IMR-90 (cell line): ENCODE measurements at regions not wholly inside any gene's neighbourhood (a gene's known extent, or its start where the extent isn't known, plus 50 kb on each side); places are given as distances from the start of the nearest gene placed in this dataset.
A peak's percentile ranks its signal among the peaks of the same experiment; 100 is the strongest.

Source experiments
- ATAC-seq: fragments of 200-7000 bp; cut with Tn5 transposase; 2 replicates; pipeline ENCODE4 v1.9.1; 2020; ENCODE audit warnings: low read depth, mild to moderate bottlenecking, moderate library complexity
- BruUV-seq: library from RNA; stranded (reverse); fragments of 400-500 nt; replicated peaks from 2 replicates; lab custom pipeline; 2021; lab: Mats Ljungman, UMichigan
- CTCF ChIA-PET: fragments of 300-600 bp; formaldehyde crosslinking; extraction: SDS; loops from one replicate; lab custom pipeline; 2021; ENCODE audit warnings: antibody characterized with exemption; lab: Yijun Ruan, JAX
- POLR2A ChIA-PET: fragments of 300-600 bp; sonication (Branson Sonifier 250); formaldehyde crosslinking; loops from one replicate; lab custom pipeline; 2022; ENCODE audit warnings: antibody characterized with exemption; ENCODE audit not compliant: unreplicated experiment; lab: Charles Lee
- DNase-seq: peaks from one replicate; pipeline ENCODE4 v3.0.0; 2013
- H2AFZ ChIP-seq: replicated peaks from 2 replicates; pipeline ENCODE3; 2013; ENCODE audit warnings: low read length, mild to moderate bottlenecking; ENCODE audit not compliant: poor library complexity
- H2AK5ac ChIP-seq: 2 replicates; pipeline ENCODE4 v1.6.1; 2013; ENCODE audit warnings: low read depth, low read length, inconsistent platforms
- H2AK9ac ChIP-seq: replicated peaks from 2 replicates; pipeline ENCODE3; 2013; ENCODE audit warnings: mild to moderate bottlenecking, low read depth, low read length, moderate library complexity; ENCODE audit not compliant: poor library complexity
- H2BK120ac ChIP-seq: 2 replicates; pipeline ENCODE4 v1.6.1; 2013; ENCODE audit warnings: low read depth, low read length, inconsistent platforms
- H2BK15ac ChIP-seq: 3 replicates; pipeline ENCODE4 v1.6.1; 2013; ENCODE audit warnings: low read depth, low read length, inconsistent platforms
- H2BK20ac ChIP-seq: 2 replicates; pipeline ENCODE4 v1.6.1; 2013; ENCODE audit warnings: low read depth, mild to moderate bottlenecking, inconsistent platforms, low read length, moderate library complexity
- H2BK5ac ChIP-seq: 2 replicates; pipeline ENCODE4 v1.6.1; 2013; ENCODE audit warnings: mild to moderate bottlenecking, low read depth, low read length, inconsistent platforms; ENCODE audit not compliant: poor library complexity, severe bottlenecking
- H3K14ac ChIP-seq: replicated peaks from 2 replicates; pipeline ENCODE4 v1.6.1; 2013; ENCODE audit warnings: low read depth, low read length, inconsistent platforms
- H3K18ac ChIP-seq: 2 replicates; pipeline ENCODE4 v1.6.1; 2013; ENCODE audit warnings: low read depth, low read length, control low read depth
- H3K23ac ChIP-seq: 2 replicates; pipeline ENCODE4 v1.6.1; 2013; ENCODE audit warnings: low read depth, low read length, inconsistent platforms
- H3K27ac ChIP-seq: 2 replicates; pipeline ENCODE4 v1.5.1; 2013; ENCODE audit warnings: mild to moderate bottlenecking, control low read depth, low read length; ENCODE audit not compliant: insufficient read depth
- H3K27me3 ChIP-seq: 2 replicates; pipeline ENCODE4 v1.6.1; 2013; ENCODE audit warnings: low read length; ENCODE audit not compliant: control insufficient read depth, insufficient read depth
- H3K36me3 ChIP-seq: 2 replicates; pipeline ENCODE4 v1.6.1; 2013; ENCODE audit warnings: low read length, mixed read lengths; ENCODE audit not compliant: control insufficient read depth, insufficient read depth
- H3K4ac ChIP-seq: 2 replicates; pipeline ENCODE4 v1.6.1; 2013; ENCODE audit warnings: low read depth, low read length, inconsistent platforms
- H3K4me1 ChIP-seq: 2 replicates; pipeline ENCODE4 v1.6.1; 2013; ENCODE audit warnings: low read length, mixed read lengths; ENCODE audit not compliant: control insufficient read depth, insufficient read depth
- H3K4me2 ChIP-seq: 2 replicates; pipeline ENCODE4 v1.6.1; 2013; ENCODE audit warnings: low read depth, mild to moderate bottlenecking, control low read depth, low read length, moderate library complexity
- H3K4me3 ChIP-seq: 2 replicates; pipeline ENCODE4 v1.5.1; 2013; ENCODE audit warnings: low read depth, mild to moderate bottlenecking, control low read depth, low read length, moderate library complexity; ENCODE audit not compliant: insufficient read depth
- H3K56ac ChIP-seq: 2 replicates; pipeline ENCODE4 v1.6.1; 2013; ENCODE audit warnings: low read length, inconsistent platforms; ENCODE audit not compliant: insufficient read depth; ENCODE audit errors: extremely low read depth
- H3K79me1 ChIP-seq, 2 experiments: 2 replicates each; pipeline ENCODE4 v1.6.1; 2013; ENCODE audit warnings: low read length in 2 of 2, inconsistent platforms in 1 of 2, low read depth in 1 of 2
- H3K9ac ChIP-seq: 2 replicates; pipeline ENCODE4 v1.6.1; 2013; ENCODE audit warnings: low read depth, low read length, control low read depth
- H3K9me1 ChIP-seq: 2 replicates; pipeline ENCODE4 v1.6.1; 2013; ENCODE audit warnings: low read length, inconsistent platforms; ENCODE audit not compliant: insufficient read depth
- H3K9me3 ChIP-seq: 2 replicates; pipeline ENCODE4 v1.6.1; 2013; ENCODE audit warnings: low read length; ENCODE audit not compliant: control insufficient read depth, insufficient read depth
- H4K20me1 ChIP-seq: 2 replicates; pipeline ENCODE4 v1.6.1; 2013; ENCODE audit warnings: low read length, inconsistent platforms; ENCODE audit not compliant: insufficient read depth
- H4K5ac ChIP-seq: 2 replicates; pipeline ENCODE4 v1.6.1; 2013; ENCODE audit warnings: mild to moderate bottlenecking, low read depth, low read length, control low read depth
- H4K8ac ChIP-seq, 2 experiments: 2 replicates each; pipeline ENCODE4 v1.6.1; 2013; ENCODE audit warnings: low read depth in 2 of 2, low read length in 2 of 2, control low read depth in 1 of 2, inconsistent platforms in 1 of 2
- H4K91ac ChIP-seq: 2 replicates; pipeline ENCODE4 v1.6.1; 2013; ENCODE audit warnings: low read depth, low read length, inconsistent platforms; ENCODE audit not compliant: insufficient read depth
- CTCF ChIP-seq: conservative IDR thresholded peaks from 2 replicates; pipeline ENCODE4 v1.5.1; 2012; ENCODE audit warnings: mild to moderate bottlenecking, low read depth, low read length, improper control_type of control experiment
- MAFK ChIP-seq: IDR thresholded peaks from 2 replicates; pipeline ENCODE4 v1.6.1; 2012; ENCODE audit warnings: low read depth, low read length, improper control_type of control experiment
- POLR2A ChIP-seq: IDR thresholded peaks from 2 replicates; pipeline ENCODE4 v1.6.1; 2012; ENCODE audit warnings: mild to moderate bottlenecking, low read depth, low read length
- RAD21 ChIP-seq: IDR thresholded peaks from 2 replicates; pipeline ENCODE4 v1.6.1; 2012; ENCODE audit warnings: low read length, improper control_type of control experiment
- RCOR1 ChIP-seq: IDR thresholded peaks from 2 replicates; pipeline ENCODE4 v1.6.1; 2012; ENCODE audit warnings: mild to moderate bottlenecking, low read length, improper control_type of control experiment; ENCODE audit not compliant: insufficient replicate concordance
- WGBS, 2 experiments: methylation state at CpG; one replicate each; pipeline versions ENCODE4 v1.1.5 to v1.1.7; 2013; ENCODE audit warnings: missing lambda C conversion rate in 2 of 2; ENCODE audit not compliant: insufficient read length in 1 of 2; ENCODE audit errors: extremely low coverage in 2 of 2; 5-methylcytosine and 5-hydroxymethylcytosine counted together
- dilution Hi-C: fragments of 300-500 bp; cut with HindIII; formaldehyde crosslinking; loops from one replicate; pipeline ENCODE4 v1.14.3; 2018; ENCODE audit warnings: low sequenced_read_pairs; ENCODE audit not compliant: unreplicated experiment
- in situ Hi-C: fragments of 300-500 bp; cut with MboI; formaldehyde crosslinking; loops from 3 replicates; pipeline ENCODE4 v1.14.3; 2019; ENCODE audit warnings: low sequenced_read_pairs, inconsistent platforms, mixed read lengths
- intact Hi-C: fragments of 100-400 bp; cut with micrococcal nuclease; formaldehyde crosslinking; loops from 2 replicates; pipeline ENCODE4 v1.10.0; 2022

GRCh38 chr6:82083646-82084045 is 163.9 kb downstream of the IBTK start:
- dilution Hi-C loops (no loop called here), in situ Hi-C loops (no loop called here), intact Hi-C loops (no loop called here)
- H3K27ac ChIP-seq = no peak overlapping the region
- no peak overlapping the region for H2BK120ac ChIP-seq
- no peaks in the 10 kb centered on the region for H3K27me3 ChIP-seq
- no peaks in the 10 kb centered on the region; the same call in 1 of the 2 replicates for H3K9me1 ChIP-seq
- H3K4me3 ChIP-seq = no peak overlapping the region
- H2AFZ ChIP-seq = no peak overlapping the region
- H3K23ac ChIP-seq = no peak overlapping the region
- CTCF ChIA-PET = interaction anchor here (1.1 kb wide), 1 partner anchor 12 kb away, joined by 5 read pairs; no protein-coding TSS in a partner anchor
- no peak overlapping the region; the same call in 1 of the 2 replicates for H3K18ac ChIP-seq
- H3K14ac ChIP-seq = no peak overlapping the region
- no TSS peak for BruUV-seq
- no peaks in the 10 kb centered on the region for H3K4me1 ChIP-seq
- POLR2A ChIA-PET = no interaction called here
- H4K5ac ChIP-seq = no peak overlapping the region
- H3K9ac ChIP-seq = no peak overlapping the region
- no peak overlapping the region for H2BK5ac ChIP-seq
- peak; percentile 78 for DNase-seq
- H2BK15ac ChIP-seq = no peak overlapping the region
- H3K4ac ChIP-seq = no peak overlapping the region
- WGBS, 2 experiments = no CpG with 5 or more reads among the region's 1 CpG
- H3K56ac ChIP-seq = no peak overlapping the region
- H3K9me3 ChIP-seq = no peaks in the 10 kb centered on the region
- H3K36me3 ChIP-seq = no peaks in the 10 kb centered on the region
- TF ChIP-seq RAD21 (no peak), RCOR1 (no peak), CTCF (no peak), MAFK (0 out of 2 replicates have a peak, but pooled peaks have one; percentile 7), POLR2A (no peak)
- no peak overlapping the region; the same call in 1 of the 2 replicates for H3K4me2 ChIP-seq
- no peak overlapping the region for H2AK9ac ChIP-seq
- H4K91ac ChIP-seq = no peak overlapping the region
- no peaks in the 10 kb centered on the region for H4K20me1 ChIP-seq
- no peak overlapping the region for H2BK20ac ChIP-seq
- no peak overlapping the region for H2AK5ac ChIP-seq
- no peak for ATAC-seq
- no peak overlapping the region for H4K8ac ChIP-seq
- H3K79me1 ChIP-seq = no peaks in the 10 kb centered on the region
